Activated naive CD8-positive, alpha-beta T cell treated with anti-CD3 and anti-CD28 coated beads, Interleukin-2, amount 10 ng/mL, durations not matched to agents 7 days and 5 days (primary cell): ENCODE measurements at regions not wholly inside any gene's neighbourhood (a gene's known extent, or its start where the extent isn't known, plus 50 kb on each side); places are given as distances from the start of the nearest gene placed in this dataset.

ENCODE experiments used
- ATAC-seq: fragments of 150-1000 bp; cut with Tn5 transposase; one replicate; pipeline ENCODE4 v1.10.0; 2021; ENCODE audit warnings: low read depth, moderate library complexity
- POLR2A ChIA-PET: fragments of 350-600 bp; sonication (Branson Sonifier 250); formaldehyde crosslinking; loops from one replicate; lab custom pipeline; 2021; ENCODE audit warnings: antibody characterized with exemption; lab: Charles Lee
- DNase-seq: peaks from one replicate; pipeline ENCODE4 v3.0.0; 2021
- H3K27ac Mint-ChIP-seq: one replicate; pipeline ENCODE4 v1.8.0; 2022; ENCODE audit warnings: mild to moderate bottlenecking, mixed read lengths
- H3K27me3 Mint-ChIP-seq: one replicate; pipeline ENCODE4 v1.8.0; 2022; ENCODE audit warnings: mild to moderate bottlenecking, moderate library complexity, mixed read lengths
- H3K36me3 Mint-ChIP-seq: one replicate; pipeline ENCODE4 v1.8.0; 2021; ENCODE audit warnings: mild to moderate bottlenecking, mixed read lengths
- H3K4me1 Mint-ChIP-seq: one replicate; pipeline ENCODE4 v1.8.0; 2021; ENCODE audit warnings: mixed read lengths
- H3K4me3 Mint-ChIP-seq: one replicate; pipeline ENCODE4 v1.8.0; 2022; ENCODE audit warnings: mild to moderate bottlenecking, moderate library complexity, mixed read lengths
- H3K9me3 Mint-ChIP-seq: one replicate; pipeline ENCODE4 v1.8.0; 2021; ENCODE audit warnings: mixed read lengths

DNA sequence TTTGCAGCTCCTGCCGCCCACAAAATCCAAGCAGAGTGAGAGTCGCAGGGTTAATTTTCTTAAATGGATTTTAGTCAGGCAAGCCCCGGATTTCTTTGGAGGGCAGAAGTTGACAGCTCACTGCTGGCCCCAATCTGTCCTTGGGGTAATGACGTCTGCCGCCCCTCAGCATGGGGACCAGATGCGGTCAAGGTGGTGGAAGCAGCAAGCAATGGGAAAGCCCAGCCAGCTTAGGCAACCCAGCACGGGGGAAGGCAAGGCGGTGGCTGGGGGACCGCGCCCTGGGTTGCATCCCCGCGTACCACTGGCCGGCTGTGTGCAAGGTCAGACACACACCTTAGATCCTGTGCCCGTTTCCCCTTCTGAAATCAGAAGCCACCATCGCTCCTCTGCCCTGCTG, 321.7 kb downstream of the C16orf95 start:
- no peak for DNase-seq
- Mint-ChIP-seq H3K9me3 (no peaks in the 10 kb centered on the region), H3K27ac (no peak overlapping the region), H3K4me3 (no peak overlapping the region), H3K36me3 (no peaks in the 10 kb centered on the region), H3K4me1 (peaks cover 4% of the 10 kb centered on the region), H3K27me3 (peaks cover under 1% of the 10 kb centered on the region)
- ATAC-seq: no peak
- POLR2A ChIA-PET: no interaction called here

DNA sequence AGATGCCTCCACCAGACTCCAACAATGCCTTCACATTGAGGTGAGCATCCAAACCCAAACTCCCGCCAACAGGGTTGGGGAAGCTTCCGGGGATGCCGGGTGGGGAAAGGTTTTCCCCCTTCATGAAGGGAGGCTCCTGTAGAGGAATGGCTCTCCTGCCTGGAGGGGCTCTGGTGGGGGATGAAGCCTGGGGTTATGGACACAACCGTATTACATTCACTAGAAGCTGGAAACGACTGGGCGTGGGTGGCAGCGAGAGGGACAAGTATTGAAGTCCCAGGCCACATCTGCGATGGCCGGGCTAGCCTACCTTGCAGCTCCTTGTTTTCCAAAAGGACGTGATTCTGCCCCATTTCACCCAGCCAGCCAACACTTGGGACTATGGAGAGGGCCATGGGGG, 321.1 kb downstream of the C16orf95 start:
- peaks cover 7% of the 10 kb centered on the region for H3K27me3 Mint-ChIP-seq
- no peak overlapping the region for H3K27ac Mint-ChIP-seq
- H3K9me3 Mint-ChIP-seq: no peaks in the 10 kb centered on the region
- no peaks in the 10 kb centered on the region for H3K36me3 Mint-ChIP-seq
- H3K4me1 Mint-ChIP-seq: no peaks in the 10 kb centered on the region
- POLR2A ChIA-PET: no interaction called here
- DNase-seq (no peak), ATAC-seq (no peak)
- H3K4me3 Mint-ChIP-seq: no peak overlapping the region

DNA sequence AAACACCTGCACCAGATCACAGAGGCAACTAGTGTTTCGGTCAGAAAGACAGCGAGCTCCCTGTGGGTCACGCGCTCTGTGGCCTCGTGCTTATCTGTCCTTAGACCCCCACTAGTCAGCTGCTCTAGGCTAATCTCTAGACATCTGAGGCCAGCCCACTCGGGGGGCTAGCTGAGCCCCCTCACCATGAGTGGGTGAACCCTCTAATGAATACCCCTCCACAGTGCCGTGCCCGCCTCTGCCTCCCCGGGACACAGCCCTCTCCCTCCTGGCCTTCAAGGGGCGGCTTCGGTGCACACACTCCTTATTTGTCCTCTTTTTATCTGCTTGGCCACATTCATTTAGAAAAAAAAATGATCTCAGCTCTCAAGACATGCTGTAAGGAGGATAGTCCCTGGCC, 320.1 kb downstream of the C16orf95 start:
- Mint-ChIP-seq H3K27ac (no peak overlapping the region), H3K4me3 (no peak overlapping the region), H3K9me3 (no peaks in the 10 kb centered on the region), H3K27me3 (peaks cover 14% of the 10 kb centered on the region), H3K36me3 (no peaks in the 10 kb centered on the region), H3K4me1 (no peaks in the 10 kb centered on the region)
- POLR2A ChIA-PET: no interaction called here
- ATAC-seq (no peak), DNase-seq (no peak)

DNA sequence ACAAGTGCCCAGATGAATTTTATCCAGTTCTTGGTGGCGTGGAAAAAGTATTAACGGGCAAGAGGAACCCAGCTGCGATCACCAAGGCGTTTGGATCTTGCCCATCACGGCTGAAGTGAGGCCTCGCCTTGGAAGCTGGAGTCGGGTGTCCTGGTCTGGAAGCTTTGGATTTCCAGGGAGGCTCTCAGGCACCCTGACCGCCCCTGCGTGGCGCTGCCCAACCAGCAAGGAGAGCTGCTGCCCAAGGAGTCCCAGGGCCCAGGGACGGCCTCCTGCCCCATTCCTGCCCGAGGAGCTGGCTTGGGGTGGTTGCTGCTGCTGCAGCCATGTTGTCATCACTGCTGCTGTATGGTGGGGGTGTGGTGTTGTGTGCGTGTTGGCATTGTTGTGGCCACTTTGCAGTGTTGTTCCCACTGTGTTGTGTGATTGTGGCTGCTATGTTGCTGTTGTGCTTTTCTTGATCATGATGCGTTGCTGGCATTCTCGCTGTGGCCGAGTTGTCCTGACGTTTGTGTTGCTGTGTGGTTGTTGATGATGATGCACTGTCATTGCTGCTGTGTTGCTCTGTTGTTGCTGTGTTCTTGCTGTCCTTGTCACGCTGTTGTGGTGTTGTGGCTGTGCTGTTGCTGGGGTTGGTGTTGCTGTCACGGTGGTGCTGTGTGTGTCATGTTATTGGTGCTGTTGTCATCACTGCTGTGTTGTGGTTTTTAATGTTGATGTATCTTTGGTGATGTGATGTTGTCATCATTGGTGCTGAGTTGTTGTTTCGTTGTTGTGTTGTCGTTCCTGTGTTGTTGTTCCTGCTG, 318.8 kb downstream of the C16orf95 start:
- Mint-ChIP-seq H3K9me3 (no peaks in the 10 kb centered on the region), H3K36me3 (no peaks in the 10 kb centered on the region), H3K4me3 (no peak overlapping the region), H3K4me1 (no peaks in the 10 kb centered on the region), H3K27me3 (peaks cover 14% of the 10 kb centered on the region), H3K27ac (no peak overlapping the region)
- POLR2A ChIA-PET: no interaction called here
- ATAC-seq (no peak), DNase-seq (no peak)

DNA sequence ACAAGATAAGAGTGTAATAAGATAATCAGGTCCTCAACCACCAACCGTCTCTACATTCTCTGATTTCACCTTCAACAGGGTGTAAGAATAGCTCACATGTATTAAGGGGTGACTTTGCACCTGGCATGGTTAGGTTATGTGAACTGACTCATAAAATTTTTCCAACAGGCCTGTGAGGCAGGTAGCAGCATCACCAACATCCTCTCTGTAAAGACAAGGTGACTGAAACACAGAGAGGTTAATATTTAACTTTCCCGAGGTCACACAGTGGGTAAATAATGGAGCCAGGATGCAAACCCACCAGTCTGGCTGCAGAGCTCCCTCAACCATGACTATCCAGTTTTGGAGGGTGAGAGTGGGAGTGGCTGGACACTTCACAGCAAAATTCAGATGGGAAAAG, 317.2 kb downstream of the C16orf95 start:
- no peak for ATAC-seq
- H3K4me3 Mint-ChIP-seq: no peak overlapping the region
- no peaks in the 10 kb centered on the region for H3K9me3 Mint-ChIP-seq
- POLR2A ChIA-PET: no interaction called here
- no peak for DNase-seq
- peaks cover 14% of the 10 kb centered on the region for H3K27me3 Mint-ChIP-seq
- H3K4me1 Mint-ChIP-seq: no peaks in the 10 kb centered on the region
- H3K27ac Mint-ChIP-seq: no peak overlapping the region
- no peaks in the 10 kb centered on the region for H3K36me3 Mint-ChIP-seq

DNA sequence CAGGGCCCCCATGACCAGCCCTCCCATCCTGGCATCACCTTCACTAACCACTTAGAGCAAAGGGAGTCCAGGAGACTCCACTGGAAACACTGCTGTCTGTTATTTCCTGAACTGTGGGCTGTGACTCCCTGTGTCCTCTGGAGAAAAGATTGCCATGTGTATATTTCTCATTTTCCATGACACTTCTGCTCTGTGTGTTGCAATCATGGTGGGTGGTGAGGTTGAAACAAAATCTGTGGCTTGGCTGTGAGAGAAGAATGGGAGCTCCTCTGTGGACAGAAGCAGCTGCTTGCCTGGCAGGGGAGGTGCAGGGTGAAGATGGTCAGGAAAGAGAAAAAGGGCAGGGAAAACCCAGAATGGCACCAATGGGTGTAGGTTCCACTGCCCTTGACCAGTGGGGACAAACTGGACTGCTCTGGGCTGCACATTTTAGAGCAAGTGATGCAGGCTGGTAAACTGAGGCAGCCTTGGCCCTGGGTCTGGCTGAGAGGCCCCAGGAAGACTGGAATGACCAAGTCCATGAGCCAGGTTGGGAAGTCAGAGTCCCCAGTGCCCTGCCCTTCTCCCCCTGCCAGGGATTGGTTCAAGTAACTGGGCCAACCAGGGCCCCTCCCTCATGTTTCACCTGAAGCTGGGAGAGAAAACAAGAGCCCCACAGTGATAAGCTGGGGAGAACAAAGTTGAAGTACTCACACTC, 314.3 kb downstream of the C16orf95 start:
- DNase-seq (no peak), ATAC-seq (no peak)
- Mint-ChIP-seq H3K4me1 (no peaks in the 10 kb centered on the region), H3K9me3 (no peaks in the 10 kb centered on the region), H3K27ac (no peak overlapping the region), H3K4me3 (no peak overlapping the region), H3K36me3 (no peaks in the 10 kb centered on the region), H3K27me3 (peaks cover 14% of the 10 kb centered on the region)
- POLR2A ChIA-PET: no interaction called here

DNA sequence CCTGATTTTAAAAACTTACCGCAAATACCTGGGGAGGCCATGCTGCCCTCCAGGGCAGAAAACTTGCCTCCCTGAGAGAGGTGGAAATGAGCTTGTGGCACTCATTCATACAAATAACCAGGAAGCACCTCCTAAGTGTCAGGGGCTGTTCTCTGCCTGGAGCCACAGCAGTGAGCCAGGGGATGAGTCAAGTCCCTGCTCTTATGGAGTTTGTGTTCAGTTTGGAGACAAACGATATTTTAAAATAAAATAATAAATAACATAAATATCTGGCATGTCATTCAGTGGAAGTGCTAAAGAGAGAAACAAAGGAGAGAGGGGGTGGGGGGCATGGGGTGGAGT, 313.8 kb downstream of the C16orf95 start:
- Mint-ChIP-seq H3K9me3 (no peaks in the 10 kb centered on the region), H3K27ac (no peak overlapping the region), H3K4me1 (no peaks in the 10 kb centered on the region), H3K36me3 (no peaks in the 10 kb centered on the region), H3K4me3 (no peak overlapping the region), H3K27me3 (peaks cover 14% of the 10 kb centered on the region)
- no peak for ATAC-seq
- no peak for DNase-seq
- POLR2A ChIA-PET: no interaction called here

DNA sequence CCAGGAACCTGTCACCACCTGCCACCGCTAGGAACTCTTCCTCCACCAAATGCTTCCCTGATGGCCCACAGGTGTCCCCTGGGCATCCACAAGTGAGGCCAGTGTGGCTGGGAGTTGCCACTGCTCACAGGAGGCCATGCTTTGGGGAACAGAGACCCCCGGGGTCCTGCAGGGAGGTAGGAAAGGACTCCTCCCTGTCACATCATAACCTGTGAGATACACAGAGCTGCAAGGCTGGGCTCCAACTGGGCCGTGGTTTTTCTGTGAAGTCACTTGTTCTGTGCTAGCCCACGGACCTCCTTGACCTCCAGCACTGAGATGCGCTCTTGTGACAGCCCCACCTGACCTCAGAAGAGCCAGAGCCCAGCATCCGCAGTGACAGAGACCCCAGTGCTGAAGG, 311.2 kb downstream of the C16orf95 start:
- Mint-ChIP-seq H3K4me3 (no peak overlapping the region), H3K4me1 (no peaks in the 10 kb centered on the region), H3K36me3 (no peaks in the 10 kb centered on the region), H3K9me3 (no peaks in the 10 kb centered on the region), H3K27me3 (peaks cover 8% of the 10 kb centered on the region), H3K27ac (no peak overlapping the region)
- ATAC-seq (no peak), DNase-seq (no peak)
- POLR2A ChIA-PET: no interaction called here

DNA sequence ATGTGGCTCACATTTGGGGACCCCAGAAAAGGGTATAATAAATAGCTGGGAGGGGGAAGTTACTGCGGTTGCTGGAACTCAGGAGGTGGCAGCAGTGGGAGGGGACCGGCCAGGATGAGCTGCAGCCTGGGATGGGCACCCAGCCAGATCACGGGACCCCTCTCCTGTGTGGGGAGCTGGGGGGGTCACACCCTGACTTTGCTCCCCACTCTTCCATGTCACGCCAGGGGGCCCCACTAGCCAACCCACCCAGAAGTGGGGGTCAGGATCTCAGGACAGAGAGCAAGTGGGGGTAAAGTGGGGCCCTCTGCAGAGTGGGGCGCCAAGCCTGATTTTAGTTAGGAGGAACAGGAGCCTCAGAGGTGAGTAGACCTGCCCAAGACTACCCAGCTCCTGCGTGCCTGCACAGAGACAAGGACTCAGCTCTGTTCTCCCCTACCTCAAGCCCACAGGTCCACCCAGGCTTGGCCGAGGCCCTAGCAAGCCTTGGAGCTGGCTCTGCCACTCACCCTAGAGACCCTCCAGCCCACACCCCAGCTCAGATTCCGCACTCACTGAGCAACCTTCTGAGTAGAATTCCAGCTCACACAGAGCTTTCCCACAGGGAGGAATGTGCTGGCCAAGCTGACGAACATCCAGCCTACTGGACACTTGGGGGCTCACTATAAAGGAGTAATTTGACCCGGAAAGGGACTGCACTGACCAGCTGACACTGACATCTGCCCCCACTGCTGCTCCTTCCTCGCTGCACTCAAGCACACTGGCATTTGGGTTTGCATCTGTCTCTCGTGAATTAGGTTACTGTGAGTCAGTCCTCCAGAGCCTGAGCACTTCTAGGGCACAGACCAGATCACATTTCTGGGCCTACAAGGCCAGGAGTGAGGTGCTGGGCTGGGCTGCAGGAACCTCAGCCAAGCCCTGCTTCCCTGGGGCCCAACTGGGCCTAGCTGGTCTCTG, 310.1 kb downstream of the C16orf95 start:
- Mint-ChIP-seq H3K27me3 (no peaks in the 10 kb centered on the region), H3K36me3 (no peaks in the 10 kb centered on the region), H3K27ac (no peak overlapping the region), H3K4me3 (no peak overlapping the region), H3K9me3 (no peaks in the 10 kb centered on the region), H3K4me1 (no peaks in the 10 kb centered on the region)
- ATAC-seq: no peak
- POLR2A ChIA-PET: no interaction called here
- DNase-seq: no peak

DNA sequence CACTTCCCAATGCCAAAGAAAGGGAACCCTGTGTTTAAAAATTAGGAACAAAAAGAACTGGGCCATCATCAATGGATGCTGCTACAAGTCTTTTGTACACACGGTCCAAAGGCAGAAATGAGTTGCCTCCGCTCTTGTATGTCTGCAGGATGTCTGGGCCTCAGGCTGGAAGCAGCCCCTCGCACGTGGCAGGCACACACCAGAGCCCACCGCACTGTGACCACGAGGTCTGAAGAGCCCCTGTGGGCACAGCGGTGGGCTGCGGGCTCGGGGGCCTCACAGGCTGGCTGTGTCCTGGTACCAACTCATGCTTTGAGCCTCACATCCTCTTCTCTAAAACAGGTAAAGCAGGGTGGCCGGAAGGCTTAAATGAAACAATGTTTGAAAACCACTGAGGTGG, 309.3 kb downstream of the C16orf95 start:
- ATAC-seq: no peak
- Mint-ChIP-seq H3K27me3 (no peaks in the 10 kb centered on the region), H3K9me3 (no peaks in the 10 kb centered on the region)

DNA sequence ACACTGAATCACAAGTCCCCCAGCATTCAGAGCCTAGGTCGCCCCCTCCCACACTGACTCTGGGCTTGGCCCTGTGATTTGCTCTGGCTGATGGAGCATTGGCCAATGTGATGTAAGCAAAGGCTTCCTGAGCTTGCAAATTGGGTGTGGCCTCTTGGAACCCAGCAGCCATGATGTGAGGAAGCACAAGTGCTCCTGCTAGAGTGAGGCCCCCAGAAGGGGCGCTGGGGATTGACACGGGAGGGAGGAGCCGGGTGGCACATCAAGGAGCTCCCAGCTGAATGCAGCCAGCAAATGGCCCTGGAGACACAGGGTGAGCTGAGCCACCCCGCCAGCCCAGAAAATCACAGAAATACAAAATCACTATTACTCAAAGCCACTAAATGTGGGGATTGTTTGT, 308.5 kb downstream of the C16orf95 start:
- Mint-ChIP-seq H3K4me3 (no peak overlapping the region), H3K27ac (no peak overlapping the region), H3K4me1 (no peaks in the 10 kb centered on the region), H3K9me3 (no peaks in the 10 kb centered on the region), H3K36me3 (no peaks in the 10 kb centered on the region), H3K27me3 (no peaks in the 10 kb centered on the region)
- DNase-seq (no peak), ATAC-seq (no peak)
- POLR2A ChIA-PET: no interaction called here

More for the DNA sequence above, 309.3 kb downstream of the C16orf95 start:
- Mint-ChIP-seq H3K27ac (no peak overlapping the region), H3K4me1 (no peaks in the 10 kb centered on the region), H3K4me3 (no peak overlapping the region), H3K36me3 (no peaks in the 10 kb centered on the region)
- POLR2A ChIA-PET: no interaction called here
- no peak for DNase-seq

DNA sequence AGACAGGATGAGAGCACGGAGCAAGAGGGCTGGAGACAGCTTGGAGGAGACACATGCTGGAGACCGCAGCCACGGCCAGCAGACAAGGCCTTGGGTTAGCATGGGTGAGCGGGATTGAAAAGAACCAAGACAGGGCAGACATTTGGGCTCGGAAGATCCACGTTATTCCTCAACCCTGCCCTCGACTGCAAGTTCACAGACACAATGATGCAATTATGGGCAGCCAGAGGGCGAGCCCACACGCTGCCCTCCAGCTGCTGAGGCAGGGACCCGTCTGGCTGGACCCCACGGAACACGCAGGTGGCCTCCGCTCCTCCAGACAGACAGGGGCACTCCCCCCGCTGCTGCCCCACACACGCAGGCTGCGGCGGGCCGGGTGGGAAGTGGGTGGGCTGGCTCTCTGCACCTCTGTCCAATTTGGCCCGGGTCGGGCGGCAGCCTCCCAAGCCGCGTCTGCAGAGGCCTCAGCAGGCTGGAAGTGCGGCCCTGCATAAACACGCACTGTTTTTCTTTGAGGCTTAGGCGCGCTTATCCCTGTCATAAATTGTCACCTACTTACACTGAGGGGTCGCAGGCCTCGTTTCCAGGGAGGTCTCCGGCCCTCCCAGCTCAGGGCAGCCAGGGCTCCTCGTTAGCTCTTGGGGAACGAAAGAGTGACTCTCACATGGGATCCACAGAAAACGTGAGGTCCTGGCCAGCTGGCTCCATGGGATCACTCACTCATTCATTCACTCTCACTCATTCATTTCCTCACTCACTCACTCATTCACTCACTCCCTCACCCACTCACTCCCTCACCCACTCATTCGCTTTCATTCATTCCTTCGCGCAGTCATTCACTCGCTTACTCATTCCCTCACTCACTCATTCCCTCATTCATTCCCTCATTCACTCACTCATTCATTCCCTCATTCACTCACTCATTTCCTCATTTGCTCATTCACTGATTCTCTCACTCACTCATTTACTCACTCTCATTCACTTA, 303.9 kb downstream of the C16orf95 start:
- no peaks in the 10 kb centered on the region for H3K4me1 Mint-ChIP-seq
- DNase-seq (no peak), ATAC-seq (no peak)
- POLR2A ChIA-PET: no interaction called here
- peaks cover 9% of the 10 kb centered on the region for H3K27me3 Mint-ChIP-seq
- H3K9me3 Mint-ChIP-seq: no peaks in the 10 kb centered on the region
- H3K4me3 Mint-ChIP-seq: no peak overlapping the region
- no peak overlapping the region for H3K27ac Mint-ChIP-seq
- H3K36me3 Mint-ChIP-seq: no peaks in the 10 kb centered on the region

DNA sequence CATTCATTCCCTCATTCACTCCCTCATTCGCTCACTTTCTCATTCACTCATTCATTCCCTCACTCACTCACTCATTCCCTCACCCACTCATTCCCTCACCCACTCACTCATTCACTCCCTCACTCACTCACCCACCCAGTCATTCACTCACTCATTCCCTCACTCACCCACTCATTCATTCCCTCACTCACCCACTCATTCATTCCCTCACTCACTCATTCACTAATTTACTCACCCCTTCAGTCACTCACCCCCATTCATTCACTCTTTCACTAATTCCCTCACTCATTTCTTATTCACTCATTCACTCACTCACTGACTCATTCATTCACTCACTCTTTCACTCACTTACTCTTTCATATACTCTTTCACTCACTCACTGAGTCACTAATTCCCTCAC, 303.1 kb downstream of the C16orf95 start:
- Mint-ChIP-seq H3K4me3 (no peak overlapping the region), H3K27ac (no peak overlapping the region), H3K36me3 (no peaks in the 10 kb centered on the region), H3K4me1 (no peaks in the 10 kb centered on the region), H3K9me3 (no peaks in the 10 kb centered on the region), H3K27me3 (peaks cover 9% of the 10 kb centered on the region)
- ATAC-seq: no peak
- no peak for DNase-seq
- POLR2A ChIA-PET: no interaction called here
